Choroid plexus epithelial cell (primary cell): ENCODE measurements at regions not wholly inside any gene's neighbourhood (a gene's known extent, or its start where the extent isn't known, plus 50 kb on each side); places are given as distances from the start of the nearest gene placed in this dataset.

Source experiments
- DNase-seq: peaks from one replicate; pipeline ENCODE4 v3.0.0-alpha.2; 2010; ENCODE audit warnings: low read depth
- H3K4me3 ChIP-seq: 2 replicates; pipeline ENCODE4 v1.5.1; 2011; ENCODE audit warnings: low read depth, mild to moderate bottlenecking, control low read depth, low read length, moderate library complexity
- TF ChIP-seq, protein P1 (sequence below): conservative IDR thresholded peaks from 2 replicates; pipeline ENCODE4 v1.5.1; 2011; ENCODE audit warnings: low read depth, mild to moderate bottlenecking, control low read depth, inconsistent platforms, low read length, moderate library complexity

DNA sequence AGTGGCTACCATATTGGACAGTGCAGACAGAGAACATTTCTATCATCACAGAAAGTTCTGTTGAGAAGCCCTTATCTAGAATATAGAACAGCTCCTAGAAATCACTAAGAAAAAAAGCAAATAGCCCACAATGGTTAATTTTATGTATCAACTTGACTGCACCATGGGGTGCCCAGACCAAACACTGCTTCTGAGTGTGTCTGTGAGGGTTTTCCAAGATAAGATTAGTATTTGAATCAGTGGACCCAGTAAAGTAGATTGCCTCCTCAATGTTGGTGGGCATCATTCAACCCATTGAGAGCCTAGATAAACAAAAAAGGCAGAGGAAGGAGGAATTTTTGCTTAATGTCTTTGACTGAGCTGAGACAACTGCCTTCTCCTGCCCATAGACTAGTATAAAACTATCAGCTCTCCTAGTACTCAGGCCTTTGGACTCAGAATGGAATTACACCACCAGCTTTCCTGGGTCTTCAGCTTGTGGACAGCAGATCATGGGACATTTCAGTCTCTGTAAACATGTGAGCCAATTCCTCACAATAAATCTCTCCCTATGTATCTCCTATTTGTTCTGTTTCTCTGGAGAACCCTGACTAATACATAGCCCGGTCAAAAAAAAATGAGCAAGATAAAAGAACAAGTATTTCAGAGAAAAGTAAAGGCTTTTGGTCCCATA, 55.9 kb upstream of the OXTR start:
- TF ChIP-seq, protein P1, sequence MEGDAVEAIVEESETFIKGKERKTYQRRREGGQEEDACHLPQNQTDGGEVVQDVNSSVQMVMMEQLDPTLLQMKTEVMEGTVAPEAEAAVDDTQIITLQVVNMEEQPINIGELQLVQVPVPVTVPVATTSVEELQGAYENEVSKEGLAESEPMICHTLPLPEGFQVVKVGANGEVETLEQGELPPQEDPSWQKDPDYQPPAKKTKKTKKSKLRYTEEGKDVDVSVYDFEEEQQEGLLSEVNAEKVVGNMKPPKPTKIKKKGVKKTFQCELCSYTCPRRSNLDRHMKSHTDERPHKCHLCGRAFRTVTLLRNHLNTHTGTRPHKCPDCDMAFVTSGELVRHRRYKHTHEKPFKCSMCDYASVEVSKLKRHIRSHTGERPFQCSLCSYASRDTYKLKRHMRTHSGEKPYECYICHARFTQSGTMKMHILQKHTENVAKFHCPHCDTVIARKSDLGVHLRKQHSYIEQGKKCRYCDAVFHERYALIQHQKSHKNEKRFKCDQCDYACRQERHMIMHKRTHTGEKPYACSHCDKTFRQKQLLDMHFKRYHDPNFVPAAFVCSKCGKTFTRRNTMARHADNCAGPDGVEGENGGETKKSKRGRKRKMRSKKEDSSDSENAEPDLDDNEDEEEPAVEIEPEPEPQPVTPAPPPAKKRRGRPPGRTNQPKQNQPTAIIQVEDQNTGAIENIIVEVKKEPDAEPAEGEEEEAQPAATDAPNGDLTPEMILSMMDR: no peak
- no peak for DNase-seq

DNA sequence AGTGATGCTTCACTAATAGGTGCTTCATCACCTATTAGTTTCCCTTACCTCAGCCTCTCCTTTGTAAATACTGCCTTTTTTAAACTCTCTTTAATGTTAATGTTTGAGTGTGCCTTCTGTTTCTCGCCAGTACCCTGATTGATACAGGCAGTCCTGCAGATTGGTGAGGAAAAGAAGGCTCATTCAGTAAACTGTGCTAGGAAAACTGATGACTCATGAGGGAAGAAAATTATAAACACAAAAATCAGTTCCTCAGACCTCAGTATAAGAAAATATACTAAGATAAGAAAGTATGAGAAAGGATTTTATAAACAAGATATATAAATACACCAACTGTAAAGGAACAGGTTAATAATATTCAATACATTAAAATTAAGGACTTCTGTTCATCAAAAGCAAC, 54.8 kb upstream of the OXTR start:
- TF ChIP-seq, protein P1: no peak
- DNase-seq: no peak
- H3K4me3 ChIP-seq: no peak overlapping the region

More for the DNA sequence above, 55.9 kb upstream of the OXTR start:
- H3K4me3 ChIP-seq: no peak overlapping the region

DNA sequence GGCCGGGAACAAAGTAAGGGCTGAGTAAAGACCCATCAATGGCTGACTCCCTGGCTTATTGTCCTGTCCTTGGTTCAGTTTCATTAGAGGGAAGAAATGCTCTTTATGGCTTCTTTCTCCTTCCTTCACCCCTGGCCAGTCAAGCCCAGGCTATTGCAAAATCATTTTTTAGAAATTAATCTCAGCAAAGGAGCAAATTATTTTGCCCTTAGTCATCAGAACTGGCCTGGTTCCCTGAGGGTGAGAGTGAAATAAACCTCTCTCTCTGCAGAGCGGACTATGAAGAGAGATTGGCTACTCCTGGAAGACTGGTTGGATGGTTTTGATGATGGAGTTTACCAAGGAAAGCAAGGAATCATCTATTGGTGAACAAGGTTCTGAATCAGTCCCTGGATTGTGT, 52.7 kb upstream of the OXTR start:
- H3K4me3 ChIP-seq: no peak overlapping the region
- DNase-seq: peak; percentile 89
- TF ChIP-seq, protein P1: no peak
